Urinary bladder (tissue), 3 donors: ENCODE measurements at regions not wholly inside any gene's neighbourhood (a gene's known extent, or its start where the extent isn't known, plus 50 kb on each side); places are given as distances from the start of the nearest gene placed in this dataset.
"Not testable (repeated sequence)": the region's sequence is repeated elsewhere in the genome, so short reads cannot be mapped to it uniquely, and the experiment has no call there.

Experiments used
- DNase-seq: peaks from one replicate; pipeline ENCODE4 v3.0.0-alpha.2; 2015; ENCODE audit errors: extremely low spot score
- H3K27ac ChIP-seq: one replicate; pipeline ENCODE4 v1.5.1; 2013; ENCODE audit warnings: low read depth, mild to moderate bottlenecking, moderate library complexity
- H3K36me3 ChIP-seq: one replicate; pipeline ENCODE4 v1.6.1; 2013; ENCODE audit warnings: mild to moderate bottlenecking, moderate library complexity; ENCODE audit not compliant: insufficient read depth
- H3K4me1 ChIP-seq: one replicate; pipeline ENCODE4 v1.6.1; 2013; ENCODE audit warnings: mild to moderate bottlenecking, moderate library complexity; ENCODE audit not compliant: insufficient read depth
- H3K4me3 ChIP-seq: one replicate; pipeline ENCODE4 v1.5.1; 2013; ENCODE audit warnings: low read depth, low read length
- WGBS: extraction: QIAGEN DNeasy Blood & Tissue Kit; methylation state at CpG from one replicate; pipeline ENCODE4 v1.1.7; 2013; 5-methylcytosine and 5-hydroxymethylcytosine counted together
- donor health status: healthy with polysubstance abuse.
- donor health status: healthy.

GRCh38 chr2:89818873-89819272 lies 1127.4 kb downstream of the RPIA start:
- Histone ChIP-seq H3K36me3 (no peaks in the 10 kb centered on the region), H3K27ac (no peak overlapping the region), H3K4me3 (no peak overlapping the region), H3K4me1 (no peaks in the 10 kb centered on the region)
- DNase-seq, result no peak
- WGBS, result 83% methylated on average over 12 of the region's 12 CpGs

GRCh38 chr2:89819809-89820208 lies 1128.3 kb downstream of the RPIA start:
- WGBS, result 88% methylated on average over 2 of the region's 2 CpGs
- H3K36me3 ChIP-seq, result no peaks in the 10 kb centered on the region
- no peaks in the 10 kb centered on the region for H3K4me1 ChIP-seq
- H3K27ac ChIP-seq, result no peak overlapping the region
- H3K4me3 ChIP-seq, result no peak overlapping the region
- DNase-seq, result no peak

DNA sequence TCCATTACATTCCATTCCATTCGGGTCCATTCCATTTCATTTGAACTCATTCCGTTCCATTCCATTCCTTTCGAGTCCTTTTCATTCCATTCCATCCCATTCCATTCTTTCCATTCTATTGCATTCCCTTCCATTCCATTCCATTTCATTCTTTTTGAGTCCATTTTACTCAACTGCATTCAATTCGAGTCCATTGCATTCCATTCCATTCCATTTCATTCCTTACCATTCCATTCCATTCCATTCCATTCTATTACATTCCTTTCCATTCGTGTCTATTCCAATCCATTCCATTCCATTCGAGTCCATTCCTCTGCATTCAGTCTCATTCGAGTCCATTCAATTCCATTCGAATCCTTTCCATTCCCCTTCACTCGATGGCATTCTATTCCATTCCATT lies 1128.8 kb downstream of the RPIA start:
- DNase-seq, result no peak
- Histone ChIP-seq H3K4me3 (no peak overlapping the region), H3K27ac (no peak overlapping the region), H3K36me3 (no peaks in the 10 kb centered on the region), H3K4me1 (no peaks in the 10 kb centered on the region)
- 62% methylated on average over 9 of the region's 9 CpGs for WGBS

- H3K4me3 ChIP-seq, result no peak overlapping the region
- WGBS, result 62% methylated on average over 8 of the region's 8 CpGs
These were observed 1130.0 kb downstream of the RPIA start for GRCh38 chr2:89821455-89821945.

DNA sequence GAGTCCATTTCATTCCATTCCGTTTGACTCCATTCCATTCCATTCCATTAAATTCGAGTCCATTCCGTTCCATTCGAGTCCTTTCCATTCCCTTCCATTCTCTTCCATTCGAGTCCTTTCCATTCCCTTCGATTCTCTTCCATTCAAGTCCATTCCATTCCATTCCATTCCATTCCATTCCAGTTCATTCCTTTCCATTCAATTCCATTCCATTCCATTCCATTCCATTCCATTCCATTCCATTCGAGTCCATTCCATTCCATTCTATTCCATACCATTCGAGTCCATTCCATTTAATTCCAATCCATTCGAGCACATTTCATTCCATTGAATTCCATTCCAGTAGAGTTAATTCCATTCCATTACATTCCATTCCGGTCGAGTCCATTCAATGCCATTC lies 1130.9 kb downstream of the RPIA start:
- 71% methylated on average over 11 of the region's 11 CpGs for WGBS
- not testable (repeated sequence) for DNase-seq, H3K36me3 ChIP-seq, H3K4me3 ChIP-seq, H3K27ac ChIP-seq, H3K4me1 ChIP-seq

More at GRCh38 chr2:89821455-89821945, 1130.0 kb downstream of the RPIA start:
- no peaks in the 10 kb centered on the region for H3K36me3 ChIP-seq
- DNase-seq, result no peak
- H3K27ac ChIP-seq, result no peak overlapping the region
- H3K4me1 ChIP-seq, result no peaks in the 10 kb centered on the region

GRCh38 chr2:89823556-89823955 lies 1132.1 kb downstream of the RPIA start:
- H3K36me3 ChIP-seq, result no peaks in the 10 kb centered on the region
- H3K4me1 ChIP-seq, result no peaks in the 10 kb centered on the region
- 59% methylated on average over 5 of the region's 5 CpGs for WGBS
- no peak for DNase-seq
- no peak overlapping the region for H3K27ac ChIP-seq
- no peak overlapping the region for H3K4me3 ChIP-seq

DNA sequence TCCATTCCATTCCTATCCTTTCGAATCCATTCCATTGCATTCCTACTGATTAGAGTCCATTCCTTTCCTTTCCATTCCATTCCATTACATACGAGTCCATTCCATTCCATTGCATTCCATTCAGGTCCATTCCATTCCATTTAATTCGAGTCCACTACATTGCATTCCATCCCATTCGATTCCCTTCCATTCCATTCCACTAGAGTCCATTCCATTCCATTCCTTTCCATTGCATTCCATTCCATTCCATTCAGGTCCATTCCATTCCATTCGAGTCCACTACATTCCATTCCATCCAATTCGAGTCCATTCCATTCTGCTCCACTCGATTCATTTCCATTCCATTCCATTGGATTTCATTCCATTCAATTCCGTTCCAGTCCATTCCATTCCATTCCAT lies 1133.6 kb downstream of the RPIA start:
- H3K27ac ChIP-seq, result no peak overlapping the region
- H3K4me3 ChIP-seq, result no peak overlapping the region
- WGBS, result 75% methylated on average over 8 of the region's 8 CpGs

DNA sequence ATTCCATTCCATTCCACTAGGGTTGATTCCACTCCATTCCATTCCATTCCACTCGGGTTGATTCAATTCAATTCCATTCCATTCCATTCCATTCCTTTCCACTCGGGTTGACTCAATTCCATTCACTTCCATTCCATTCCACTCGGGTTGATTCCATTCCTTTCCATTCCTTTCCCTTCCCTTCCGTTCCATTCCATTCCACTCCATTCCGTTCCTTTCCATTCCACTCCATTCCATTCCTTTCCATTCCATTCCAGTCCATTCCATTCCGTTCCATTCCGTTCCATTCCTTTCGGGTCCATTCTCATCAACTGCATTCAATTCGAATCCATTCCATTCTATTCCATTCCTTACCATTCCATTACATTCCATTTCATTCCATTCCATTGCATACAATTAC lies 1135.3 kb downstream of the RPIA start:
- H3K27ac ChIP-seq, H3K36me3 ChIP-seq, H3K4me1 ChIP-seq, DNase-seq, H3K4me3 ChIP-seq: not testable (repeated sequence)
- 76% methylated on average over 9 of the region's 9 CpGs for WGBS

More for the DNA sequence above, 1133.6 kb downstream of the RPIA start:
- DNase-seq, result no peak
- Histone ChIP-seq H3K4me1 (no peaks in the 10 kb centered on the region), H3K36me3 (no peaks in the 10 kb centered on the region)

GRCh38 chr2:89827829-89828228 lies 1136.4 kb downstream of the RPIA start:
- not testable (repeated sequence) for DNase-seq, H3K36me3 ChIP-seq, H3K4me1 ChIP-seq, H3K27ac ChIP-seq, H3K4me3 ChIP-seq
- WGBS, result 53% methylated on average over 2 of the region's 2 CpGs

DNA sequence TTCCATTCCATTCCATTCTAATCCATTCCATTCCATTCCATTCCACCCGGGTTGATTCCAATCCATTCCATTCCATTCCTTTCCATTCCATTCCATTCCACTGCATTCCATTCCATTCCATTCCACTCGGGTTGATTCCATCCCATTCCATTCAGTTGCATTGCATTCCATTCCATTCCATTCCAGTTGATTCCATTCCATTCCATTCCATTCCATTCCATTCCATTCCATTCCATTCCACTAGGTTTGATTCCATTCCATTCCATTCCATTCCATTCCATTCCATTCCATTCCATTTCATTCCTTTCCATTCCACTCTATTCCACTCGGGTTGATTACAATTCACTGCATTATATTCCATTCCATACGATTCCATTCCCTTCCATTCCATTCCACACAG lies 1136.9 kb downstream of the RPIA start:
- WGBS, result 69% methylated on average over 4 of the region's 4 CpGs
- H3K4me1 ChIP-seq, H3K4me3 ChIP-seq, H3K27ac ChIP-seq, H3K36me3 ChIP-seq, DNase-seq: not testable (repeated sequence)

- H3K4me3 ChIP-seq, H3K27ac ChIP-seq, DNase-seq, H3K4me1 ChIP-seq, H3K36me3 ChIP-seq: not testable (repeated sequence)
- WGBS, result 53% methylated on average over 8 of the region's 8 CpGs
These were observed 1137.6 kb downstream of the RPIA start for GRCh38 chr2:89828961-89829631.

DNA sequence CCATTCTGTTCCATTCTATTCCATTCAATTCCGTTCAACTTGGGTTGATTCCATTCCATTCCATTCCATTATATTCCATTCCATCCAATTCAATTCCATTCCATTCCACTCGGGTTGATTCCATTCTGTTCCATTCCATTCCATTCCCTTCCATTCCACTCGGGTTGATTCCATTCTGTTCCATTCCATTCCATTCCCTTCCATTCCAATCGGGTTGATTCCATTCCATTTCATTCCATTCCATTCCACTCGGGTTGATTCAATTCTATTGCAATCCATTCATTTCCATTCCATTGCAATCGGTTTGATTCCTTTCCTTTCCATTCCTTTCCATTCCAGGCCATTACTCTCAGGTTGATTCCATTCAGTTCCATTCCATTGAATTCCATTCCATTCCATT lies 1138.4 kb downstream of the RPIA start:
- WGBS, result 71% methylated on average over 6 of the region's 6 CpGs
- Histone ChIP-seq H3K4me1 (no peaks in the 10 kb centered on the region), H3K27ac (no peak overlapping the region), H3K4me3 (no peak overlapping the region), H3K36me3 (no peaks in the 10 kb centered on the region)
- DNase-seq, result no peak

GRCh38 chr2:89830341-89831218 lies 1139.1 kb downstream of the RPIA start:
- DNase-seq, H3K4me1 ChIP-seq, H3K4me3 ChIP-seq, H3K36me3 ChIP-seq, H3K27ac ChIP-seq: not testable (repeated sequence)
- WGBS, result 68% methylated on average over 14 of the region's 14 CpGs
